K562 (cell line): ENCODE measurements at regions not wholly inside any gene's neighbourhood (a gene's known extent, or its start where the extent isn't known, plus 50 kb on each side); places are given as distances from the start of the nearest gene placed in this dataset.

Experiments
- ATAC-seq: fragments of 200-7000 bp; cut with Tn5 transposase; 3 replicates; pipeline ENCODE4 v1.9.1; 2020; ENCODE audit warnings: moderate library complexity
- BruUV-seq: library from RNA; stranded (reverse); fragments of 400-500 nt; replicated peaks from 2 replicates; lab custom pipeline; 2021; lab: Mats Ljungman, UMichigan
- CTCF ChIA-PET: fragments of 300-600 bp; formaldehyde crosslinking; extraction: SDS; loops from one replicate; lab custom pipeline; 2021; ENCODE audit warnings: low intra/inter-chr PET ratio; lab: Yijun Ruan, JAX
- POLR2A ChIA-PET: fragments of 300-600, 350-650 bp; sonication (Branson Sonifier 250); formaldehyde crosslinking; extraction: SDS; loops from one replicate; lab custom pipeline; 2021; ENCODE audit warnings: antibody characterized with exemption, inconsistent platforms; lab: Yijun Ruan, JAX
- DNase-seq, 4 experiments: peaks; one replicate each; pipeline versions ENCODE4 v3.0.0 to v3.0.0-alpha.2; 2011 to 2018; ENCODE audit warnings: low spot score in 3 of 4, mixed read lengths in 3 of 4; ENCODE audit errors: extremely low read depth in 1 of 4
- FAIRE-seq: peaks from 2 replicates; lab custom pipeline; 2011; peaks lifted over from hg19 to GRCh38; lab: Jason Lieb, UNC
- H2AFZ ChIP-seq: 2 replicates; pipeline ENCODE4 v1.6.0; 2011; ENCODE audit warnings: low read depth, low read length, control low read depth, inconsistent platforms
- H3K27ac ChIP-seq: fragments of 200-600 bp; 3 replicates; pipeline ENCODE4 v1.8.0; 2011; ENCODE audit warnings: low read depth, mild to moderate bottlenecking, control low read depth, inconsistent platforms, low read length, moderate library complexity, mixed read lengths; ENCODE audit errors: extremely low read depth
- H3K27me3 ChIP-seq, 2 experiments: fragments of 300-600 bp in 1 of 2; 2 replicates in 1 of 2; 3 replicates in 1 of 2; pipeline versions ENCODE4 v1.6.0 to v1.8.0; 2011; ENCODE audit warnings: inconsistent platforms in 2 of 2, low read length in 2 of 2, mild to moderate bottlenecking in 1 of 2, mixed read lengths in 1 of 2, moderate library complexity in 1 of 2; ENCODE audit not compliant: control insufficient read depth in 2 of 2, insufficient read depth in 2 of 2
- H3K36me3 ChIP-seq: fragments of 300-600 bp; 3 replicates; pipeline ENCODE4 v1.8.0; 2011; ENCODE audit warnings: mild to moderate bottlenecking, low read length, inconsistent platforms; ENCODE audit not compliant: control insufficient read depth, insufficient read depth
- H3K4me1 ChIP-seq, 2 experiments: fragments of 200-600 bp in 1 of 2; replicated peaks in 1 of 2; 2 replicates in 1 of 2; 3 replicates in 1 of 2; pipeline versions ENCODE4 v1.5.1 to v1.8.0; 2011; ENCODE audit warnings: inconsistent platforms in 2 of 2, low read length in 2 of 2, mild to moderate bottlenecking in 1 of 2, mixed read lengths in 1 of 2, moderate library complexity in 1 of 2; ENCODE audit not compliant: control insufficient read depth in 2 of 2, insufficient read depth in 2 of 2
- H3K4me2 ChIP-seq: 2 replicates; pipeline ENCODE4 v1.6.1; 2011; ENCODE audit warnings: low read length, control low read depth, inconsistent platforms, mixed read lengths; ENCODE audit not compliant: insufficient read depth
- H3K4me3 ChIP-seq: fragments of 200-600 bp; sonication (generic), shearing (Covaris generic); 2 replicates; pipeline ENCODE4 v1.5.1; 2016; ENCODE audit warnings: control low read depth, inconsistent platforms
- H3K79me2 ChIP-seq: fragments of 200-600 bp; 3 replicates; pipeline ENCODE4 v1.8.0; 2011; ENCODE audit warnings: low read length, inconsistent platforms; ENCODE audit not compliant: control insufficient read depth, insufficient read depth
- H3K9ac ChIP-seq, 2 experiments: 2 replicates each; pipeline versions ENCODE4 v1.6.0 to v1.6.1; 2011; ENCODE audit warnings: low read depth in 2 of 2, low read length in 2 of 2, control low read depth in 1 of 2, inconsistent platforms in 1 of 2, mild to moderate bottlenecking in 1 of 2, mixed read lengths in 1 of 2; ENCODE audit not compliant: insufficient read depth in 1 of 2
- H3K9me1 ChIP-seq: one replicate; pipeline ENCODE4 v1.6.0; 2011; ENCODE audit warnings: inconsistent platforms, mild to moderate bottlenecking, low read length, moderate library complexity; ENCODE audit not compliant: control insufficient read depth, insufficient read depth
- H3K9me3 ChIP-seq: replicated peaks from 2 replicates; pipeline ENCODE4 v1.5.1; 2011; ENCODE audit warnings: low read depth, low read length, inconsistent platforms; ENCODE audit not compliant: control insufficient read depth, insufficient read depth
- H4K20me1 ChIP-seq: replicated peaks from 2 replicates; pipeline ENCODE4 v1.6.1; 2011; ENCODE audit warnings: low read length, inconsistent platforms, mixed read lengths; ENCODE audit not compliant: control insufficient read depth, insufficient read depth
- E2F3 ChIP-seq: fragments of 250-450 bp; sonication (Bioruptor Pico); IDR thresholded peaks from 2 replicates; pipeline ENCODE4 v1.4.0; 2020; ENCODE audit warnings: mild to moderate bottlenecking
- GATAD2A ChIP-seq: fragments of 450-650 bp; IDR thresholded peaks from 2 replicates; pipeline ENCODE4 v1.6.1; 2017
- GTF2F1 ChIP-seq: IDR thresholded peaks from 2 replicates; pipeline ENCODE4 v1.6.1; 2011; ENCODE audit warnings: low read depth, low read length, improper control_type of control experiment
- JUN ChIP-seq, 2 experiments: sonication (generic) in 1 of 2; formaldehyde crosslinking in 1 of 2; IDR thresholded peaks; 2 replicates each; pipeline versions ENCODE4 v1.6.1 to v1.8.0; 2012 to 2022; ENCODE audit warnings: borderline replicate concordance in 2 of 2, mild to moderate bottlenecking in 2 of 2, improper control_type of control experiment in 1 of 2, low read depth in 1 of 2, low read length in 1 of 2, missing genetic modification reagents in 1 of 2
- LARP7 ChIP-seq: fragments of 450-650 bp; IDR thresholded peaks from 2 replicates; pipeline ENCODE4 v1.6.1; 2016
- MYBL2 ChIP-seq, 2 experiments: fragments of 450-650 bp in 1 of 2; sonication (generic) in 1 of 2; formaldehyde crosslinking in 1 of 2; IDR thresholded peaks; 2 replicates each; pipeline versions ENCODE4 v1.6.1 to v1.8.1; 2017 to 2022; ENCODE audit warnings: borderline replicate concordance in 1 of 2, inconsistent platforms in 1 of 2, low read depth in 1 of 2, mild to moderate bottlenecking in 1 of 2, missing genetic modification reagents in 1 of 2, moderate library complexity in 1 of 2
- NRF1 ChIP-seq, 2 experiments: fragments of 450-650 bp; IDR thresholded peaks in 1 of 2; conservative IDR thresholded peaks in 1 of 2; 2 replicates each; pipeline ENCODE4 v1.6.1; 2014; ENCODE audit warnings: mild to moderate bottlenecking in 2 of 2
- POLR2H ChIP-seq: IDR thresholded peaks from 2 replicates; pipeline ENCODE4 v1.6.1; 2016; ENCODE audit warnings: missing genetic modification characterization, low read depth, mild to moderate bottlenecking, control low read depth, missing compliant biosample characterization, moderate library complexity
- RBM15 ChIP-seq: fragments of 200-400 bp; formaldehyde crosslinking; IDR thresholded peaks from 2 replicates; pipeline ENCODE4 v1.6.1; 2018; ENCODE audit warnings: mild to moderate bottlenecking, low read length, moderate library complexity; ENCODE audit not compliant: insufficient read depth
- SAFB ChIP-seq: fragments of 200-400 bp; formaldehyde crosslinking; IDR thresholded peaks from 2 replicates; pipeline ENCODE4 v1.6.1; 2017; ENCODE audit warnings: low read depth, low read length, borderline replicate concordance
- SFPQ ChIP-seq: fragments of 200-400 bp; formaldehyde crosslinking; IDR thresholded peaks from 2 replicates; pipeline ENCODE4 v1.6.1; 2017; ENCODE audit warnings: mild to moderate bottlenecking, low read depth, low read length, moderate library complexity
- SRSF7 ChIP-seq: fragments of 200-400 bp; formaldehyde crosslinking; optimal IDR thresholded peaks from 2 replicates; pipeline ENCODE3; 2017; ENCODE audit warnings: mild to moderate bottlenecking, low read depth, low read length
- TAF9B ChIP-seq: fragments of 450-650 bp; IDR thresholded peaks from 2 replicates; pipeline ENCODE4 v1.6.1; 2018; ENCODE audit warnings: mild to moderate bottlenecking; ENCODE audit not compliant: partially characterized antibody
- TFAP4 ChIP-seq: sonication (generic); formaldehyde crosslinking; IDR thresholded peaks from 2 replicates; pipeline ENCODE4 v1.8.0; 2022; ENCODE audit warnings: missing genetic modification reagents, mild to moderate bottlenecking, moderate library complexity, borderline replicate concordance
- TRIM25 ChIP-seq: fragments of 450-650 bp; IDR thresholded peaks from 2 replicates; pipeline ENCODE4 v1.7.0; 2016; ENCODE audit warnings: borderline replicate concordance
- U2AF1 ChIP-seq: fragments of 200-400 bp; formaldehyde crosslinking; optimal IDR thresholded peaks from 2 replicates; pipeline ENCODE3; 2017; ENCODE audit warnings: mild to moderate bottlenecking, low read depth, low read length, moderate library complexity
- WGBS: fragments of 100-300 bp; shearing (Covaris generic); methylation state at CpG from one replicate; pipeline ENCODE4 v1.1.6; 2016; ENCODE audit warnings: low coverage, mixed read lengths; ENCODE audit not compliant: insufficient coverage; ENCODE audit errors: missing lambda C conversion rate; 5-methylcytosine and 5-hydroxymethylcytosine counted together
- in situ Hi-C: fragments of 300-500 bp; cut with MboI; formaldehyde crosslinking; loops from 4 replicates; pipeline ENCODE4 v1.15.0; 2018; ENCODE audit warnings: inconsistent platforms, mixed read lengths
- intact Hi-C: fragments of 100-400 bp; cut with micrococcal nuclease; formaldehyde crosslinking; loops from 2 replicates; pipeline ENCODE4 v1.14.2; 2022

GRCh38 chr16:85316321-85316919, 204.1 kb upstream of the CIBAR2 start:
- peak; percentile 99 for FAIRE-seq
- POLR2A ChIA-PET, result interaction anchor here (1.0 kb wide), 1 partner anchor 8 kb away, joined by 4 read pairs; no protein-coding TSS in a partner anchor
- Histone ChIP-seq H2AFZ (peak overlapping the region; percentile 54; the same call in 1 of the 2 replicates), H3K9me3 (no peaks in the 10 kb centered on the region), H3K4me1 (peaks cover 30 to 77% of the 10 kb centered on the region in 2 experiments), H4K20me1 (no peaks in the 10 kb centered on the region; the same call in 1 of the 2 replicates), H3K4me2 (peak overlapping the region; percentile 62; the same call in 1 of the 2 replicates), H3K36me3 (no peaks in the 10 kb centered on the region), H3K9me1 (no peaks in the 10 kb centered on the region), H3K9ac (peak overlapping the region in 1 of 2 experiments; percentile 59; a peak in 1 of 4 replicates), H3K79me2 (peaks cover 7% of the 10 kb centered on the region; the same call in 2 of the 3 replicates), H3K27me3 (no peaks in the 10 kb centered on the region), H3K27ac (no peak overlapping the region), H3K4me3 (no peak overlapping the region)
- 25% methylated on average over 19 of the region's 19 CpGs for WGBS
- no TSS peak for BruUV-seq
- intact Hi-C loops (loop anchor here (2.0 to 5.0 kb wide), 2 partner anchors 14 to 76 kb away; no protein-coding TSS in a partner anchor), in situ Hi-C loops (no loop called here)
- DNase-seq, result peak; percentile 92 to 97 (median 96)
- peak; percentile 98 for ATAC-seq
- CTCF ChIA-PET, result interaction anchor here (0.6 kb wide), 1 partner anchor 63 kb away, joined by 5 read pairs; no protein-coding TSS in a partner anchor
- no peak for TF ChIP-seq E2F3
- no peak for TF ChIP-seq GATAD2A
- no peak for TF ChIP-seq SRSF7
- TF ChIP-seq RBM15, result no peak
- 0 out of 2 replicates have a peak, but pooled peaks have one; percentile 40 for TF ChIP-seq JUN (IDR thresholded peaks at IDR 0.05; ENCODE audit: borderline replicate concordance, low read depth, low read length)
- no peak for TF ChIP-seq JUN (CRISPR knock-in tag; IDR thresholded peaks at IDR 0.05; ENCODE audit: borderline replicate concordance)
- TF ChIP-seq NRF1 (conservative IDR thresholded peaks at IDR 0.05 in 1 of 2, IDR thresholded peaks at IDR 0.05 in 1 of 2), result peak; percentile 5 to 21; a peak in 1 of 4 replicates
- no peak for TF ChIP-seq TRIM25
- no peak for TF ChIP-seq POLR2H
- TF ChIP-seq MYBL2 (IDR thresholded peaks at IDR 0.05; ENCODE audit: low read depth), result no peak
- TF ChIP-seq MYBL2 (CRISPR knock-in tag; IDR thresholded peaks at IDR 0.05; ENCODE audit: borderline replicate concordance), result no peak
- TF ChIP-seq SAFB, result peak; percentile 30; the same call in 1 of the 2 replicates
- no peak for TF ChIP-seq GTF2F1
- no peak for TF ChIP-seq U2AF1
- peak; percentile 76; the same call in 1 of the 2 replicates for TF ChIP-seq TFAP4 (CRISPR knock-in tag)
- TF ChIP-seq LARP7, result no peak
- TF ChIP-seq SFPQ, result no peak
- TF ChIP-seq TAF9B, result no peak
